ENCODE measurements at regions not wholly inside any gene's neighbourhood (a gene's known extent, or its start where the extent isn't known, plus 50 kb on each side); places are given as distances from the start of the nearest gene placed in this dataset.

DNA sequence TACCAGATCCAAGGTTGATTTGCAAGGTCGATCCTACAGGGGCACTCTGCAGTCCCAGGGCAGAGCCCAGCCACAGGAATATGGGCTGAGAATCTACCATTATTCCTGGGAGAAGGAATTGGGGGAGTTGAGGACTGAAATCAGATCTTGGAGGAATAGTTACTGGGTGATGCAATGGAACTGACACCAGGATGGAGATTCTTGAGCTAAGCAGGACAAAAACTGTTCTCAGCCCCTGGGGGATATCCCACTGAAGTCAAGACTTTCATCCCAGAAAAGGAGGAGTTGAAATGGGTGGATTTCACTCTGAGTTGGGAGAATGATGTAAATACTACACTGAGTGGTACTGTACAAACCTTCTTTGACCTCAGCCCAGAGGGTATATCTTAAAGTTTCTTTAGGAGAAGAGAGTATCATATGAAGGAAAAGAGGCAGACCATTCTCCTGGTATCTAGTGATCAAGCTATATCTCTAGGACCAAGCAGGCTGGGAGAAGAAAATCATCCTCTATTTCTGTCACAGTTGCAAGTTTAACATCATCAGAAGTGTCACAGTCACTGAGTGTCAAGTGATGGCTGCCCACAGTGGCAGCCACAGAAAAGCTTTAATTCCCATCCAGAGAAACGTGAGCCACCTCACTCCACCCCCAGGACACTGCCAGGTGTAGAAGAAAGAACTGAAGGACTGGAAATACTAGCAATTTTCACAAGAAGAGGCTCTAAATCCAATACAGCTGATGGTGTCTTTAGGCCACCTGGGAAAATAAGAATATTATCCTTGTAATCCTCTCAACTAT, 181.9 kb downstream of the NUAK1 start:
- H3K9ac ChIP-seq (ENCODE audit: extremely low read depth, low read length, poor library complexity, severe bottlenecking): no peak overlapping the region
- no peak for DNase-seq
- H3K36me3 ChIP-seq (ENCODE audit: control insufficient read depth, insufficient read depth, low read length): no peaks in the 10 kb centered on the region
- TF ChIP-seq, protein P1, sequence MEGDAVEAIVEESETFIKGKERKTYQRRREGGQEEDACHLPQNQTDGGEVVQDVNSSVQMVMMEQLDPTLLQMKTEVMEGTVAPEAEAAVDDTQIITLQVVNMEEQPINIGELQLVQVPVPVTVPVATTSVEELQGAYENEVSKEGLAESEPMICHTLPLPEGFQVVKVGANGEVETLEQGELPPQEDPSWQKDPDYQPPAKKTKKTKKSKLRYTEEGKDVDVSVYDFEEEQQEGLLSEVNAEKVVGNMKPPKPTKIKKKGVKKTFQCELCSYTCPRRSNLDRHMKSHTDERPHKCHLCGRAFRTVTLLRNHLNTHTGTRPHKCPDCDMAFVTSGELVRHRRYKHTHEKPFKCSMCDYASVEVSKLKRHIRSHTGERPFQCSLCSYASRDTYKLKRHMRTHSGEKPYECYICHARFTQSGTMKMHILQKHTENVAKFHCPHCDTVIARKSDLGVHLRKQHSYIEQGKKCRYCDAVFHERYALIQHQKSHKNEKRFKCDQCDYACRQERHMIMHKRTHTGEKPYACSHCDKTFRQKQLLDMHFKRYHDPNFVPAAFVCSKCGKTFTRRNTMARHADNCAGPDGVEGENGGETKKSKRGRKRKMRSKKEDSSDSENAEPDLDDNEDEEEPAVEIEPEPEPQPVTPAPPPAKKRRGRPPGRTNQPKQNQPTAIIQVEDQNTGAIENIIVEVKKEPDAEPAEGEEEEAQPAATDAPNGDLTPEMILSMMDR (conservative IDR thresholded peaks at IDR 0.05): no peak
- no peak overlapping the region for H3K4me3 Mint-ChIP-seq
- no peaks in the 10 kb centered on the region for H3K36me3 Mint-ChIP-seq (ENCODE audit: low read depth)
- WGBS, 2 experiments (ENCODE audit: insufficient coverage in 1 of 2, insufficient read length in 1 of 2): 80 to 90% methylated on average over 2 of the region's 2 CpGs
- H3K27ac Mint-ChIP-seq: no peak overlapping the region
- H3K27me3 Mint-ChIP-seq (ENCODE audit: insufficient read depth): peaks cover 5% of the 10 kb centered on the region
- no peak overlapping the region for H3K27ac ChIP-seq (ENCODE audit: low read depth, low read length)
- peaks cover 3% of the 10 kb centered on the region for H3K9me3 Mint-ChIP-seq
- H3K4me1 ChIP-seq (ENCODE audit: control insufficient read depth, insufficient read depth, low read length): peaks cover 5% of the 10 kb centered on the region
- no peaks in the 10 kb centered on the region for H3K9me3 ChIP-seq (ENCODE audit: control insufficient read depth, low read length)
- H3K4me1 Mint-ChIP-seq: peaks cover 12% of the 10 kb centered on the region
- H3K4me3 ChIP-seq (ENCODE audit: low read length): no peak overlapping the region
- H3K27me3 ChIP-seq (ENCODE audit: control insufficient read depth, insufficient read depth, low read length, poor library complexity, severe bottlenecking): no peaks in the 10 kb centered on the region

DNA sequence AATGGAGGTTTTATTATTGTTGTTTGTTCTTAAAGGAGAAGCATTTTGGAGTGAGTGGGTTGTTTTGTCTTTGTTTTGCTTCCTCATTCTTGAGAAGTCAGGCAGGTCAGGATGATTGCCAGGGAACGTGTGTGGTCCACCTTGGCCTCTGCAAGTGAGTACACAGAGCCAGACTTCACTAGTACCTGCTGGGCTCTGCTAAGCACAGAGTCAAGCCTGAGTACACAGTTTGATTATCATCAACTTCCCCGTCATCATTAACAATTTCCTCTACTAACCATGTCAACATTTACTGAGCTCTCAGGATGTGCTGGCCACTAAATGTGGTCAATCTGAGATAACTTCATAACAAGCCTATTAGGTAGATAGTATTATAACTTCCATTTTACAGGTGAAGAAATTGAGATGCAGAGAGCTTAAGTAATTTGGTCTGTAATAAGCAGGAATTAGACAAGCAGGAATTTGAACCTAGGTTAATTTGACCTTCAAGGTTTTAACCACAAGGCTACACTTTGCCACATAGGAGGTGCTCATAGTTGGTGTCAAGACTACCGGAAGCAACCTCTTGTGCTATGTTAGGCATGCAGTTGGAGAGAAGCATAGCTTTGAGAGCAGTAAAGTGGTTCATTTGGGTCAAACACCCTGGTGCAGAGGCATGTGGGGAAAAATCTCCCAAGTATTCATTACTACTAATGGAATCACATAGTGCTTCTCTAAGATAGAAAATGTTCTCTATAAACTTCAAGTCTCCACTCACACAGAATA, 178.3 kb downstream of the NUAK1 start:
- Mint-ChIP-seq H3K27me3 (ENCODE audit: insufficient read depth) (peaks cover 6% of the 10 kb centered on the region), H3K9me3 (peaks cover 3% of the 10 kb centered on the region), H3K36me3 (ENCODE audit: low read depth) (no peaks in the 10 kb centered on the region), H3K4me3 (no peak overlapping the region), H3K27ac (no peak overlapping the region), H3K4me1 (peaks cover 9% of the 10 kb centered on the region)
- H3K4me1 ChIP-seq (ENCODE audit: control insufficient read depth, insufficient read depth, low read length): no peaks in the 10 kb centered on the region
- H3K9ac ChIP-seq (ENCODE audit: extremely low read depth, low read length, poor library complexity, severe bottlenecking): no peak overlapping the region
- no peaks in the 10 kb centered on the region for H3K27me3 ChIP-seq (ENCODE audit: control insufficient read depth, insufficient read depth, low read length, poor library complexity, severe bottlenecking)
- H3K9me3 ChIP-seq (ENCODE audit: control insufficient read depth, low read length): no peaks in the 10 kb centered on the region
- no peaks in the 10 kb centered on the region for H3K36me3 ChIP-seq (ENCODE audit: control insufficient read depth, insufficient read depth, low read length)
- H3K4me3 ChIP-seq (ENCODE audit: low read length): no peak overlapping the region
- 84 to 100% methylated on average over 2 to 3 of the region's 3 CpGs for WGBS, 2 experiments (ENCODE audit: insufficient coverage in 1 of 2, insufficient read length in 1 of 2)
- no peak for DNase-seq
- TF ChIP-seq, protein P1 (conservative IDR thresholded peaks at IDR 0.05): no peak
- H3K27ac ChIP-seq (ENCODE audit: low read depth, low read length): no peak overlapping the region

GRCh38 chr12:105961821-105962671, 176.7 kb downstream of the NUAK1 start:
- WGBS, 2 experiments (ENCODE audit: insufficient coverage in 1 of 2, insufficient read length in 1 of 2): 75 to 85% methylated on average over 1 of the region's 1 CpG
- Mint-ChIP-seq H3K4me3 (no peak overlapping the region), H3K36me3 (ENCODE audit: low read depth) (no peaks in the 10 kb centered on the region), H3K27ac (no peak overlapping the region), H3K9me3 (peaks cover 3% of the 10 kb centered on the region), H3K4me1 (peaks cover 9% of the 10 kb centered on the region), H3K27me3 (ENCODE audit: insufficient read depth) (peaks cover 6% of the 10 kb centered on the region)
- no peaks in the 10 kb centered on the region for H3K4me1 ChIP-seq (ENCODE audit: control insufficient read depth, insufficient read depth, low read length)
- no peaks in the 10 kb centered on the region for H3K36me3 ChIP-seq (ENCODE audit: control insufficient read depth, insufficient read depth, low read length)
- H3K9ac ChIP-seq (ENCODE audit: extremely low read depth, low read length, poor library complexity, severe bottlenecking): no peak overlapping the region
- H3K9me3 ChIP-seq (ENCODE audit: control insufficient read depth, low read length): no peaks in the 10 kb centered on the region
- H3K27ac ChIP-seq (ENCODE audit: low read depth, low read length): no peak overlapping the region
- DNase-seq: no peak
- TF ChIP-seq, protein P1 (conservative IDR thresholded peaks at IDR 0.05): no peak
- H3K27me3 ChIP-seq (ENCODE audit: control insufficient read depth, insufficient read depth, low read length, poor library complexity, severe bottlenecking): no peaks in the 10 kb centered on the region
- no peak overlapping the region for H3K4me3 ChIP-seq (ENCODE audit: low read length)

All from endodermal cell (in vitro differentiated cells).